HUDEP-2 (cell line): ENCODE measurements at regions not wholly inside any gene's neighbourhood (a gene's known extent, or its start where the extent isn't known, plus 50 kb on each side); places are given as distances from the start of the nearest gene placed in this dataset.
"Not testable (repeated sequence)": the region's sequence is repeated elsewhere in the genome, so short reads cannot be mapped to it uniquely, and the experiment has no call there.

Source experiments
- DNase-seq, 76 experiments: peaks; one replicate each; lab custom pipeline; 2025; ENCODE audit not compliant: unreplicated experiment in 76 of 76; lab: John Stamatoyannopoulos, UW

DNA sequence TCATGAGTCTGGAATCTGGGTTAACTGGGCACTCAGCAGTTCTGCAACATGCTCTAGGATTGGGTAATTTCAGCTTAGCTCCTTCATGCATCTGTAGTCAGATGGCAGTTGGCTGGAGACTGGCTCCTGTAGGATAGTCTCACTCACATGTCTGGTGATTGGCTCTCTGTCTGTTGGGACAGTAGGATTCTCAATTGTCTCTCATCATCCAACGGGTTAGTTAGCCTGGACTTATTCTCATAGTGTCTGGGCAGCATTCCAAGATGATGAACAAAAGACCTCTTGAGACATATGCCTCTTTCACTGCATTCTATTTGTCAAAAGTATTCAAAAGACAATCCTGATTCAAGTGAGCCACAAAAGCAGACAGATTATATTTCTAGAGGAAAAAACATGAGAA, 795.6 kb upstream of the GALNTL6 start:
- DNase-seq, result no peak

DNA sequence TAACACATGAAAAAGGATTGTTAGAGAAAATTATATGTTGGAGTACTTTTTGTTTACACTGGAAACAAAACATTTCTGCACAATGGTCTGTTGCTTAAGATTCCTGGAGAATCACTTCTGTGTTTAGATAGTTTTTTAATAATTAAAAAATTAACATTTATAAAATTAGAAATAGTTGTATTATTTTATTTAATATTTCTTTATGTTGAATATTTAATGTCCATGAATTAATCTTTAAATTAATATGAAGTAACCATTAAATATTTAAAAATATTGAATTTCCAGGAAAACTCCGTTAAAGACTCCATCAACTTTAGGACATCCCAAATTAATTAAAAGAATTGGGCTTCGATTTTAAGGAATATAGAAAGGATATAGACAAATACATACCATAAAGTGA, 797.1 kb upstream of the GALNTL6 start:
- DNase-seq, result no peak

DNA sequence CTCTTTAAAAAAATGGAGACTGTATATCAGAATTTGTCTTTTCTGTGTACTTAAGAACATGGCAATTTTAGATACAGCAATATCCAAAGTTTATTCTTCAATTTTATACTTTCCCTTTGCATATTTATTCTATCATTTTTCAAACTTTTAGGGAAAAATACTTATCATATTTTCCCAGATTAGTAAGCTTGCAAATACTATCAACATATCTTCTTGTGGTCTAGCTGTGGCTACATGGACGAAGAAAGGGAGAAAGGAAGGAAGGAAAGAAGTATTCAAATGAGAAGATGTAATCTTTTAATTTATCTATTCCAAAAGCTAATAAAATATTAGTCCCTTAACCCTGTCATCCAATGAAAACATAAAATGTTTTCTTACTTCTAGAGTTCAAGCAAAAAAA, 797.8 kb upstream of the GALNTL6 start:
- DNase-seq, result no peak

- no peak for DNase-seq
These were observed 805.4 kb upstream of the GALNTL6 start for GRCh38 chr4:171007618-171008390.

DNA sequence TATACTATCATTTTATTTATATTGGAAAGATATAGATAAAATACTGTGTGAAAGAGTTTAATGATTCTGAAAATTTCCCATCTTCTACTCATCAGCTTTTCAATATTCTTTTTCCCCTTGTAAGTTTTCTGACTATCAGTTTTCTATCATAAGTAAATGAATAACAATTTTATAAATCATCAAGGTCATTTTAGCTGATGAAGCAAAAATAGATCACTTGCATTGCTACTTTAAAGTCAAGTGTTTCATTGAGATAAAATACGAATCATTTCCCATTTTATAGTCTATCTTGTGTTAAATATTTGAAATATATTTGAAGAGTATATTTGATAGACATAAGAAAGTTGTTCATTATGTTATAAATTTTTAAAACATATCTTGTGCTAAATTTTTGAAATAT, 811.0 kb upstream of the GALNTL6 start:
- no peak for DNase-seq

DNA sequence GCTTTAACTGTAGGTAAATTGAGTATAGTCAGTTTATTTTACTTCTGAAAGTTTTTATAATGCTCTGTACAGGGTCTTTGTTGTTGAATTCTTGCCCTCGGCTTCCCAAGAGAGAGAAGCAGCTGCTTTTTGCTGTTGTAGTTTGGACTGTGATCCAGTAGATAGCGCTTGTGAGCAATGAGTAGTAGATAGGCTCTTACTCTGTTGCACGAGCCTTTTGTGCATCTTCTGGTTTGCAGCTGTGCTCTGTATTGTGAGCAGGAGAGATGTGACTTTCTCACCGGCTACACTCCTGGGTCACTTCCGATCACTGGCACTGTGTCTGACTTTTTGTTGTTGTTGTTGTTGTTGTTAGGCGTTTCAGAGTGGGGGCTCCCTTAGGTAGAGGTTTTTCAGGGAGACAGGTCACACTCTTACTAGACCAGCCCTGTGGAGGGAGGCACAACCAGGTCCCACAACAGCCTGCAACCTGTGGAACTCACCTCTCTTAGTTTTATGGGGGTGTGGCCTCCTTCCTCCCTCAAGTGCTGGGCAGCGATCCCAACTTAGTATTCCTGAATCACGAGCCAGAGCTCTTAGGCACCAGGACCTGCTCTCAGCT, 822.1 kb upstream of the GALNTL6 start:
- DNase-seq, result no peak

GRCh38 chr4:170988446-170988845, 824.8 kb upstream of the GALNTL6 start:
- DNase-seq, result no peak

DNA sequence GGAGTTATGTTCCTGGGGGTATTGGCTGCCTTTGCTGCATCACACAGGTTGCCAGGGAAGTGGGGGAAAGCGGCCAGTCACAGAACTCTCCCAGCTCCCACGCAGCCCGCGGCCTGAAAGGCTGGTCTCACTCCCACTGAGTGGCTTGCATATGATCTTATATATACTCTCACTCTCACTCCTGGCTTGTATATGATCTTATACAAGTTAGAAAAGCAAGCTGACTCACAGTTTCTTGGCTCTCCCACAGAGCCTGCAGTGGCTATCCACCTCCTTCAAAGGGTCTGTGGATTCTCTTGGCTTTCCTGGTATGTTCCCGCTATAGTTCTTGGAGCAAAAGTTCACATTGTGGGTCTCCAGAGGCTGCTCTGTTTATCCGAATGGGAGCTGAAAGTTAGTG, 833.5 kb upstream of the GALNTL6 start:
- DNase-seq, result no peak

GRCh38 chr4:170978990-170979389, 834.2 kb upstream of the GALNTL6 start:
- DNase-seq, result no peak

GRCh38 chr4:170949084-170949483, 859.3 kb upstream of the AADAT start:
- no peak for DNase-seq

DNA sequence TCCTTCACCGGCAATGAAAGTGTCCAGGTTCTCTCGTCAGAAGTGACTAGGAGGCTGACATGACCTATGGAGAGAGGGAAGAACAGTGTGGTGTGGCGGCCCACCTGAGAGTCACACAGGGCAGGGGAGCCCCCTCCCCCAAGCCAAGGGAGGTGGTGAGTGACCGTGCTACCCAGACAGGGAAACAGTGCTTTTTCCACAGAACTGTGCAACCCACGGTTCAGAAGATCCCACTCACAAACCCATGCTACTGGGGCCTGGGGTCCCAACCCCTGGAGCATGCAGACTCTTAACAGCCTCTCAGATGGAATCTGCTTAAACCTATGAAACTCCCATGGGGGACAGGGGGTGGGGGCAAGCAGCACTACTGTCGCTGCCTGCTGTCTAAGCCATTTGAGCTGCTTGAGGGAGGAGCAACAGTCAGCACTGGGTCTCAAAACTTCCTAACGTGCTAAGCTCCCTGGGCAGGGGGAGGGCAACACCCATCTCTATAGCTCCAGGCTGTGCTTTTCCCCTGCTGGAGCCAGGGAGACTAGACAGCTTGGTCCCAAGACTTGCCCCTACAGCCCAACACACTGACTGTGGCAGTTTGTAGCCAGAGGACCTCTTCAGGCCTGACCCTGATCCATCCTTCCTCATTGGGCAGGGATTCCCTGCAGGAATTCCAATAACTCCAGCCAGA, 850.4 kb upstream of the AADAT start:
- no peak for DNase-seq

- DNase-seq, result no peak
These were observed 848.8 kb upstream of the AADAT start for GRCh38 chr4:170938588-170938987.

DNA sequence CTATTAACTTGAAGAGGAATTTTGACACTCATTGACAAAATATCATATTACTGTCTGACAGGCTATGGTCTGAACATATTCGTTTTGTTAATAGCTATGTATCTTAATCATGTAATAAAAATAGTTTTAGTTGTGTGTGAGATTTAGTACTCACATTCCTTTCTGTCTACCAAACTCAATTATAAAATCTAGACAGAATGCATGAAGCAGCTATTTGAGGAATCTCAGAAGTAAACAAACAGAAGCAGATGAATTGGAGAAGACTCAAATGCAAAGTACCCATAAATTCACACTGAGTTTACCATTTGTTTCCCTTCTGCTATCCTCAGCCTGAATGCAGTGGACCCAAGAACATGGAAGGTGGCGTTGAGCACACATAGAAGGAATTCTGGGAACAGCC, 841.6 kb upstream of the AADAT start:
- no peak for DNase-seq

DNA sequence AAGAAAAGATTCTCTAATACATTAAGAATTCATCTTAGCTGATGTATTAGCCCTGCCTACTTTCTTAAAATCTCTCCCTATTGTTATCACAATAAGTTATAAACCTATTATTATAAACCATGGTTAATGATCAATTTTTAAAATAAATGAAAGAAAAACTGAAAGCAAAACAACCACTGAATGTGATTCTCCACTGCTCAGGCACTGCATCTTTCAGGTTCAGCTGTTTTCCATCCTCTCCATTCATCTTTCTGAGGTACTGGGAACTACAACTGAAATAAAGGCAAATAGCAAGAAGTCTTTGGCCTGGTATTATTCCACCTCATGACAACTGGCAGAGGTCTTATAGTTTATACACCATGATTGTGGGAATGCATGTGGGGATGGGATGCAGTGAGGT, 798.9 kb upstream of the AADAT start:
- no peak for DNase-seq

GRCh38 chr4:170887396-170887795, 797.6 kb upstream of the AADAT start:
- no peak for DNase-seq

DNA sequence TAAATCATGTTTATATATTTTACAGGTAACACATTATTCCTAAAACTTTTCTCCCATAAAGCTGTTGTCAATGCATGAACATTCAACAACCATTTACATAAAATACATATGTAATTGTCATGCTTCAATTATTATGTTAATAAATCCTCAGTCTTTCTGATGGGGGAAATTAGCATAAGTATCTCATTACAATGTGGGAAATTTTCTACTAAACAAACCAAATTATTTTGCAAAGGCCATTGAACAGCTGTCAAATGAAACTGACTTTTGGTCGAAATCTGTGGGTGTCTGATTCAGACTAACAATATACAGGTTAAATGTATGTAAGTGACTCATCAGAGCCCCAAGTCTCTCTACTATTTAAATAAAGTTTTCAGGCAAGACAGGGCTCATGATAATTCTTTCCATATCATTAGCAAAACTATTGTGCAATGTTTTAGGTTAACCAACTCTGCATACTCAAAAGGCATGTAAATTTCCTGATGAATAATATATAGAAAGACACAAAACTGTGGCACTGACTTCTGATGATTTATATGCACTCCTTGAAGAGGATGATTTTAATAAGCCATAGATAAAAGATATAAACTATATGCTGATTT, 795.3 kb upstream of the AADAT start:
- no peak for DNase-seq

- not testable (repeated sequence) for DNase-seq
These were observed 791.9 kb upstream of the AADAT start for GRCh38 chr4:170881646-170882045.

DNA sequence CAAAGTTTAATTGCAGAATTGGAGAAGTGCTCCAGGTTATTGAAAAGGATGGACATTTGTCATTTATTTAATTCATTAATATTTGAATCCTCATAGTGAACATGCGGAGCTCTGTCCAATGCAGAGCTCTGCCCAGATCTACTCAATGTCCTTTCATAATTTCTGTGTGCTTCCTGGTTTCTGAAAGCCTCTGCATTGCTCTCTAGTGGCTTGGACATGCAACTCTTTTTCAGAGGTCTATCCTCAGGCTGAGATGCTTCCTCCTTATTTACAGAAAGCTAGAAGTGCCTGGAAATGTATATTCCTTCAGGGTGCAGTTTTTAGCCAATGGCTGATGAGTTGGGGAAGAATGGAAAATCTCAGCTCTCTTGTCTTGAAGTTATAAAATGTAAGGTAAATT, 786.1 kb upstream of the AADAT start:
- DNase-seq, result no peak

DNA sequence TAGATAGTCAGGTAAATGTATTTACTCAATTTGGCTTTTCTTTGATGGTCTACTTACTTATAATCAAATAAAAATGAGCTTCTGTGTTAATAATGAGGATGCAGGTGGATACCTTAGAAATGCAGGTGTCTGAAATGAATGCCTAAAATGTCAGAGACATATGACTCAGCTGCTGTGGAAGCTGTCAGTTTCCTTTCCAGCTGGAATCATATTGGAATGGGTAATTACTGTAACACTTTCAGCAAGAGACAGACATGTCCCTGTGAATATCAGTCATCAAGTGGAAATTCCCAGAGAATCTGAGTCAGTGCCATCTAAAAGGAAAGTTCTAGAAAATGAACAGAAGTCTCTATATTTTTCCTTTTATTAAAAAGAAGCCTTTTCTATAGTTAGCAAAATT, 783.0 kb upstream of the AADAT start:
- DNase-seq, result no peak

DNA sequence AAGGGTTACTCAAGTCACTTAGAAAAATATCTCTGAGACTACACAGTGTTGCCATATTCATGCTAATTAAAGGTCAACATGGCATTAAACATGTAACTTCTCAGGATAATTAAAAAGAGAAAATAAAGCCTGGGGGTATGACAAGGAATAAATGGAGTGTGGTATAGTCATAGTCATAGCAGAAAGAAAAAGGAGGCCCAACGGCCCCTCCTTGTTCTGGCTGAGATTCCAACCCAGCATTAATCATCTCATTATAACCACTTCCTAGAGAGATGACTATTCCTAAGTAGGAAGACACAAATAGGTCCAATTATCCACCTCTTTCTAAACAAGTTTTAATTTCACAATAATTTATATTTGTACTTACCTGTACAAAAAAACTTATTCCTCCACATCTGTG, 778.4 kb upstream of the AADAT start:
- DNase-seq, result no peak

DNA sequence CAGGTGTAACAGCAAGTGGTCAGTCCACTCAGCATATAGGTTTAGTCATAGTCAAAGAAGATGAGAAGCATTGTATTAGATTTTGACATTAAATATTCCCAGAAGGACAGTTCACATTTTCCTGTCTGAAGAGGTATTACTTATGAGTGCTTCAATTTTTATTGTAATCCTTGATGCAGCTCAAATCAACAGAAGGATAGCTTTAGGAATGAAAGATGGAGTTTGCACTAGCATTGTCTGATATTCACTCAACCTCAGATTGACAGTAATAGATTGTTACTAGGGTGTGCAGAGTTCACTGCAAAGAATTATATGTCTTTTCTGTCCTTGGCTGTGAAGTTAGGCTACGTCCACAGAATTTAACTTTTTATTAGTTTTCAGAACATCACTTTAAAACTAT, 764.3 kb upstream of the AADAT start:
- no peak for DNase-seq
